ENCODE measurements at regions not wholly inside any gene's neighbourhood (a gene's known extent, or its start where the extent isn't known, plus 50 kb on each side); places are given as distances from the start of the nearest gene placed in this dataset.

- TF ChIP-seq POLR2A (IDR thresholded peaks at IDR 0.05) (no peak), CTCF (IDR thresholded peaks at IDR 0.05) (no peak)
- DNase-seq, result no peak
- no peaks in the 10 kb centered on the region for H3K9me3 ChIP-seq
- no peak overlapping the region for H3K27ac ChIP-seq
- H3K27me3 ChIP-seq, result no peaks in the 10 kb centered on the region
- no peaks in the 10 kb centered on the region for H3K4me1 ChIP-seq
- no peaks in the 10 kb centered on the region for H3K36me3 ChIP-seq
- no peak overlapping the region for H3K4me3 ChIP-seq
- intact Hi-C loops (cut with DNase I), result no loop called here
Measured at GRCh38 chr4:146022541-146022940, 83.9 kb upstream of the ZNF827 start.

- H3K27ac ChIP-seq, result no peak overlapping the region
- H3K36me3 ChIP-seq, result no peaks in the 10 kb centered on the region
- intact Hi-C loops (cut with DNase I), result no loop called here
- H3K4me1 ChIP-seq, result no peaks in the 10 kb centered on the region
- DNase-seq, result no peak
- 74 to 83% methylated on average over 1 of the region's 1 CpG for WGBS, 2 donors
- H3K4me3 ChIP-seq, result no peak overlapping the region
- TF ChIP-seq CTCF (IDR thresholded peaks at IDR 0.05), result no peak
- no peak for TF ChIP-seq POLR2A (IDR thresholded peaks at IDR 0.05)
- H3K9me3 ChIP-seq, result no peaks in the 10 kb centered on the region
- H3K27me3 ChIP-seq, result no peaks in the 10 kb centered on the region
Measured at GRCh38 chr4:146018247-146018646, 79.6 kb upstream of the ZNF827 start.

GRCh38 chr4:146004730-146005129 is 66.1 kb upstream of the ZNF827 start:
- intact Hi-C loops (cut with DNase I), result no loop called here
- Histone ChIP-seq H3K27me3 (no peaks in the 10 kb centered on the region), H3K9me3 (peaks cover 0 to 16% (median 0%) of the 10 kb centered on the region in 3 donors), H3K4me1 (no peaks in the 10 kb centered on the region), H3K27ac (no peak overlapping the region), H3K4me3 (no peak overlapping the region), H3K36me3 (no peaks in the 10 kb centered on the region)
- DNase-seq, result no peak
- TF ChIP-seq CTCF (IDR thresholded peaks at IDR 0.05) (no peak), POLR2A (IDR thresholded peaks at IDR 0.05) (no peak)
- WGBS, 2 donors, result 86% methylated on average over 1 of the region's 1 CpG; no CpG with 5 or more reads in 1 of the 2 donors

GRCh38 chr4:145988628-145989027 is 50.0 kb upstream of the ZNF827 start:
- H3K9me3 ChIP-seq, result no peaks in the 10 kb centered on the region
- no peak overlapping the region for H3K4me3 ChIP-seq
- no peak overlapping the region for H3K27ac ChIP-seq
- H3K4me1 ChIP-seq, result no peaks in the 10 kb centered on the region
- DNase-seq, result no peak
- no peak for TF ChIP-seq POLR2A (IDR thresholded peaks at IDR 0.05)
- TF ChIP-seq CTCF (IDR thresholded peaks at IDR 0.05), result no peak
- intact Hi-C loops (cut with DNase I), result no loop called here
- no peaks in the 10 kb centered on the region for H3K36me3 ChIP-seq
- no peaks in the 10 kb centered on the region for H3K27me3 ChIP-seq
- 49 to 77% methylated on average over 2 of the region's 2 CpGs for WGBS, 2 donors

Data from esophagus squamous epithelium (tissue), 5 donors.